ENCODE measurements at regions not wholly inside any gene's neighbourhood (a gene's known extent, or its start where the extent isn't known, plus 50 kb on each side); places are given as distances from the start of the nearest gene placed in this dataset.

DNA sequence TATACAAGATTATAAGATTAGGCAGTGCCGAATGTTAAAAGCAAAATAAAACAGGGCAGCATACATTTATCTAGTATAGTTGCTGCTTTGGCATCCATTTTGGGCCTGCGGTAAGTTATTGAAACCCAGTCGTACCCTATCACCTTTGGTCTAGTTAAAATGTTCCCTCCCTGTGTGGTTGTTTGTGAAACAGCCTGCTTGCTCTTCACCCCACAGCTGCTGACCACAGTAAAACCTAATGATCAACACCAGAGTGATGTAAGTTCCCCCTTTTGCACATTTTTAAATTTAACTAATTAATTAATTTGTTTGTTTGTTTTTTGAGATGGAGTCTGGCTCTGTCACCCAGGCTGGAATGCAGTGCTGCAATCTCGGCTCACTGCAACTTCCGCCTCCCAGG is 50.3 kb upstream of the TXNDC5 start:
- no peak for TF ChIP-seq POLR2A (IDR thresholded peaks at IDR 0.05)
- no peak for TF ChIP-seq CTCF (IDR thresholded peaks at IDR 0.05)
